ENCODE measurements at regions not wholly inside any gene's neighbourhood (a gene's known extent, or its start where the extent isn't known, plus 50 kb on each side); places are given as distances from the start of the nearest gene placed in this dataset.
"Not testable (repeated sequence)": the region's sequence is repeated elsewhere in the genome, so short reads cannot be mapped to it uniquely, and the experiment has no call there.

- peaks cover 3% of the 10 kb centered on the region for H3K4me1 ChIP-seq (ENCODE audit: control insufficient read depth, extremely low read depth, insufficient read depth, low read length)
- H3K27ac ChIP-seq (ENCODE audit: insufficient read depth, low read length) = no peak overlapping the region
- TF ChIP-seq EZH2 (IDR thresholded peaks at IDR 0.05; ENCODE audit: low read length, missing control alignments) (no peak), CTCF (conservative IDR thresholded peaks at IDR 0.05 in 1 of 2, IDR thresholded peaks at IDR 0.05 in 1 of 2; ENCODE audit: low read depth in 1 of 2, low read length in 2 of 2) (no peak)
- H3K4me2 ChIP-seq (ENCODE audit: extremely low read depth, insufficient read depth, low read length) = no peak overlapping the region
- H3K4me3 ChIP-seq (replicated peaks in 1 of 4; ENCODE audit: control extremely low read depth in 1 of 4, insufficient read depth in 1 of 4, low read depth in 3 of 4, low read length in 4 of 4) = no peak overlapping the region
- no peaks in the 10 kb centered on the region for H3K36me3 ChIP-seq (ENCODE audit: control insufficient read depth, insufficient read depth, low read length)
- H3K9ac ChIP-seq (ENCODE audit: insufficient read depth, low read length) = no peak overlapping the region
- DNase-seq (ENCODE audit: low read depth in 2 of 2) = no peak
- H3K9me3 ChIP-seq (ENCODE audit: control insufficient read depth, insufficient read depth, low read depth, low read length) = no peaks in the 10 kb centered on the region
- no peak overlapping the region for H2AFZ ChIP-seq (ENCODE audit: low read length)
- no peaks in the 10 kb centered on the region for H3K79me2 ChIP-seq (ENCODE audit: control insufficient read depth, insufficient read depth, low read length)
- no peaks in the 10 kb centered on the region for H4K20me1 ChIP-seq (ENCODE audit: control insufficient read depth, extremely low read depth, insufficient read depth, low read length)
- no peaks in the 10 kb centered on the region for H3K27me3 ChIP-seq (ENCODE audit: control insufficient read depth, insufficient read depth, low read length)
Measured at GRCh38 chr12:75742961-75743360, 231.6 kb upstream of the KRR1 start.

- H3K4me3 ChIP-seq (replicated peaks in 1 of 4; ENCODE audit: control extremely low read depth in 1 of 4, insufficient read depth in 1 of 4, low read depth in 3 of 4, low read length in 4 of 4) = no peak overlapping the region
- TF ChIP-seq CTCF (conservative IDR thresholded peaks at IDR 0.05 in 1 of 2, IDR thresholded peaks at IDR 0.05 in 1 of 2; ENCODE audit: low read depth in 1 of 2, low read length in 2 of 2) (no peak), EZH2 (IDR thresholded peaks at IDR 0.05; ENCODE audit: low read length, missing control alignments) (no peak)
Measured at GRCh38 chr12:75742048-75742447, 230.6 kb upstream of the KRR1 start.

GRCh38 chr12:75739912-75740311 lies 228.5 kb upstream of the KRR1 start:
- Histone ChIP-seq H3K9me3 (ENCODE audit: control insufficient read depth, insufficient read depth, low read depth, low read length) (no peaks in the 10 kb centered on the region), H3K27me3 (ENCODE audit: control insufficient read depth, insufficient read depth, low read length) (no peaks in the 10 kb centered on the region), H3K4me2 (ENCODE audit: extremely low read depth, insufficient read depth, low read length) (no peak overlapping the region), H3K4me3 (replicated peaks in 1 of 4; ENCODE audit: control extremely low read depth in 1 of 4, insufficient read depth in 1 of 4, low read depth in 3 of 4, low read length in 4 of 4) (no peak overlapping the region), H3K27ac (ENCODE audit: insufficient read depth, low read length) (no peak overlapping the region), H3K36me3 (ENCODE audit: control insufficient read depth, insufficient read depth, low read length) (no peaks in the 10 kb centered on the region), H3K9ac (ENCODE audit: insufficient read depth, low read length) (no peak overlapping the region), H3K79me2 (ENCODE audit: control insufficient read depth, insufficient read depth, low read length) (no peaks in the 10 kb centered on the region), H3K4me1 (ENCODE audit: control insufficient read depth, extremely low read depth, insufficient read depth, low read length) (no peaks in the 10 kb centered on the region), H2AFZ (ENCODE audit: low read length) (no peak overlapping the region), H4K20me1 (ENCODE audit: control insufficient read depth, extremely low read depth, insufficient read depth, low read length) (no peaks in the 10 kb centered on the region)
- DNase-seq (ENCODE audit: low read depth in 2 of 2) = no peak
- TF ChIP-seq CTCF (conservative IDR thresholded peaks at IDR 0.05 in 1 of 2, IDR thresholded peaks at IDR 0.05 in 1 of 2; ENCODE audit: low read depth in 1 of 2, low read length in 2 of 2) (no peak), EZH2 (IDR thresholded peaks at IDR 0.05; ENCODE audit: low read length, missing control alignments) (no peak)

More at GRCh38 chr12:75742048-75742447, 230.6 kb upstream of the KRR1 start:
- Histone ChIP-seq H3K27ac (ENCODE audit: insufficient read depth, low read length) (no peak overlapping the region), H3K9me3 (ENCODE audit: control insufficient read depth, insufficient read depth, low read depth, low read length) (no peaks in the 10 kb centered on the region), H3K36me3 (ENCODE audit: control insufficient read depth, insufficient read depth, low read length) (no peaks in the 10 kb centered on the region), H3K27me3 (ENCODE audit: control insufficient read depth, insufficient read depth, low read length) (no peaks in the 10 kb centered on the region), H3K79me2 (ENCODE audit: control insufficient read depth, insufficient read depth, low read length) (no peaks in the 10 kb centered on the region), H2AFZ (ENCODE audit: low read length) (no peak overlapping the region), H3K4me2 (ENCODE audit: extremely low read depth, insufficient read depth, low read length) (no peak overlapping the region), H3K4me1 (ENCODE audit: control insufficient read depth, extremely low read depth, insufficient read depth, low read length) (no peaks in the 10 kb centered on the region), H3K9ac (ENCODE audit: insufficient read depth, low read length) (no peak overlapping the region), H4K20me1 (ENCODE audit: control insufficient read depth, extremely low read depth, insufficient read depth, low read length) (no peaks in the 10 kb centered on the region)
- DNase-seq (ENCODE audit: low read depth in 2 of 2) = no peak

- not testable (repeated sequence) for H4K20me1 ChIP-seq (ENCODE audit: control insufficient read depth, extremely low read depth, insufficient read depth, low read length); DNase-seq (ENCODE audit: low read depth in 2 of 2); H2AFZ ChIP-seq (ENCODE audit: low read length); H3K79me2 ChIP-seq (ENCODE audit: control insufficient read depth, insufficient read depth, low read length); H3K4me1 ChIP-seq (ENCODE audit: control insufficient read depth, extremely low read depth, insufficient read depth, low read length); H3K9ac ChIP-seq (ENCODE audit: insufficient read depth, low read length); H3K36me3 ChIP-seq (ENCODE audit: control insufficient read depth, insufficient read depth, low read length); H3K9me3 ChIP-seq (ENCODE audit: control insufficient read depth, insufficient read depth, low read depth, low read length); H3K4me2 ChIP-seq (ENCODE audit: extremely low read depth, insufficient read depth, low read length); H3K27ac ChIP-seq (ENCODE audit: insufficient read depth, low read length); H3K4me3 ChIP-seq (replicated peaks in 1 of 4; ENCODE audit: control extremely low read depth in 1 of 4, insufficient read depth in 1 of 4, low read depth in 3 of 4, low read length in 4 of 4); H3K27me3 ChIP-seq (ENCODE audit: control insufficient read depth, insufficient read depth, low read length)
Measured at GRCh38 chr12:75739098-75739497, 227.7 kb upstream of the KRR1 start.
